IPS DF 6.9 (cell line): ENCODE measurements at regions not wholly inside any gene's neighbourhood (a gene's known extent, or its start where the extent isn't known, plus 50 kb on each side); places are given as distances from the start of the nearest gene placed in this dataset.

Experiments used
- DNase-seq: peaks from one replicate; pipeline ENCODE4 v3.0.0-alpha.2; 2013; ENCODE audit warnings: low read depth, low spot score
- H3K27ac ChIP-seq: one replicate; pipeline ENCODE4 v1.5.1; 2013; ENCODE audit warnings: low read length, control low read depth
- H3K27me3 ChIP-seq: 2 replicates; pipeline ENCODE4 v1.6.1; 2013; ENCODE audit warnings: mild to moderate bottlenecking, low read length; ENCODE audit not compliant: control insufficient read depth, insufficient read depth
- H3K36me3 ChIP-seq: 2 replicates; pipeline ENCODE4 v1.6.1; 2013; ENCODE audit warnings: low read length; ENCODE audit not compliant: control insufficient read depth, insufficient read depth
- H3K4me1 ChIP-seq: 2 replicates; pipeline ENCODE4 v1.6.1; 2013; ENCODE audit warnings: low read length; ENCODE audit not compliant: control insufficient read depth, insufficient read depth
- H3K4me3 ChIP-seq: 2 replicates; pipeline ENCODE4 v1.5.1; 2013; ENCODE audit warnings: mild to moderate bottlenecking, low read length
- H3K9me3 ChIP-seq: 2 replicates; pipeline ENCODE4 v1.6.1; 2013; ENCODE audit warnings: low read length, inconsistent platforms; ENCODE audit not compliant: control insufficient read depth, insufficient read depth
- WGBS: extraction: QIAGEN DNeasy Blood & Tissue Kit; methylation state at CpG from one replicate; pipeline ENCODE4 v1.1.7; 2013; ENCODE audit warnings: mixed read lengths, missing lambda C conversion rate; ENCODE audit not compliant: insufficient read length, insufficient coverage; 5-methylcytosine and 5-hydroxymethylcytosine counted together

GRCh38 chrY:13066372-13066771 is 161.7 kb downstream of the DDX3Y start:
- H3K4me1 ChIP-seq, result no peaks in the 10 kb centered on the region
- no peaks in the 10 kb centered on the region for H3K9me3 ChIP-seq
- no peaks in the 10 kb centered on the region for H3K27me3 ChIP-seq
- H3K36me3 ChIP-seq, result no peaks in the 10 kb centered on the region
- H3K27ac ChIP-seq, result no peak overlapping the region
- DNase-seq, result no peak
- H3K4me3 ChIP-seq, result no peak overlapping the region

GRCh38 chrY:13068696-13069095 is 164.0 kb downstream of the DDX3Y start:
- Histone ChIP-seq H3K4me1 (no peaks in the 10 kb centered on the region), H3K4me3 (no peak overlapping the region), H3K9me3 (no peaks in the 10 kb centered on the region), H3K36me3 (no peaks in the 10 kb centered on the region), H3K27me3 (no peaks in the 10 kb centered on the region), H3K27ac (no peak overlapping the region)
- no peak for DNase-seq
- no CpG with 5 or more reads among the region's 3 CpGs for WGBS

- H3K4me3 ChIP-seq, result no peak overlapping the region
- no peaks in the 10 kb centered on the region for H3K9me3 ChIP-seq
- DNase-seq, result no peak
- no peak overlapping the region for H3K27ac ChIP-seq
- no peaks in the 10 kb centered on the region for H3K36me3 ChIP-seq
- no peaks in the 10 kb centered on the region for H3K4me1 ChIP-seq
- H3K27me3 ChIP-seq, result no peaks in the 10 kb centered on the region
Measured at GRCh38 chrY:13069111-13069510, 164.4 kb downstream of the DDX3Y start.

- Histone ChIP-seq H3K9me3 (no peaks in the 10 kb centered on the region), H3K27ac (no peak overlapping the region), H3K27me3 (no peaks in the 10 kb centered on the region), H3K4me1 (no peaks in the 10 kb centered on the region), H3K4me3 (no peak overlapping the region), H3K36me3 (no peaks in the 10 kb centered on the region)
- DNase-seq, result no peak
Measured at GRCh38 chrY:13082748-13083147, 178.1 kb downstream of the DDX3Y start.

GRCh38 chrY:13091575-13091974 is 186.9 kb downstream of the DDX3Y start:
- no CpG with 5 or more reads among the region's 5 CpGs for WGBS

GRCh38 chrY:13092986-13093385 is 188.3 kb downstream of the DDX3Y start:
- Histone ChIP-seq H3K9me3 (no peaks in the 10 kb centered on the region), H3K4me1 (no peaks in the 10 kb centered on the region), H3K4me3 (no peak overlapping the region), H3K36me3 (no peaks in the 10 kb centered on the region), H3K27me3 (no peaks in the 10 kb centered on the region), H3K27ac (no peak overlapping the region)
- WGBS, result no CpG with 5 or more reads among the region's 2 CpGs
- no peak for DNase-seq

More at GRCh38 chrY:13091575-13091974, 186.9 kb downstream of the DDX3Y start:
- no peak for DNase-seq
- H3K27ac ChIP-seq, result no peak overlapping the region
- H3K4me3 ChIP-seq, result no peak overlapping the region
- H3K27me3 ChIP-seq, result no peaks in the 10 kb centered on the region
- no peaks in the 10 kb centered on the region for H3K4me1 ChIP-seq
- H3K9me3 ChIP-seq, result no peaks in the 10 kb centered on the region
- no peaks in the 10 kb centered on the region for H3K36me3 ChIP-seq

GRCh38 chrY:13093461-13093860 is 188.8 kb downstream of the DDX3Y start:
- no peak overlapping the region for H3K4me3 ChIP-seq
- peak; percentile 35 for DNase-seq
- peak overlapping the region; percentile 92 for H3K27ac ChIP-seq
- no peaks in the 10 kb centered on the region for H3K27me3 ChIP-seq
- H3K4me1 ChIP-seq, result no peaks in the 10 kb centered on the region
- H3K9me3 ChIP-seq, result no peaks in the 10 kb centered on the region
- no peaks in the 10 kb centered on the region for H3K36me3 ChIP-seq
- no CpG with 5 or more reads among the region's 3 CpGs for WGBS

GRCh38 chrY:13094411-13094810 is 189.7 kb downstream of the DDX3Y start:
- H3K36me3 ChIP-seq, result no peaks in the 10 kb centered on the region
- WGBS, result no CpG with 5 or more reads among the region's 1 CpG
- no peaks in the 10 kb centered on the region for H3K9me3 ChIP-seq
- H3K4me1 ChIP-seq, result no peaks in the 10 kb centered on the region
- no peak for DNase-seq
- no peak overlapping the region for H3K4me3 ChIP-seq
- H3K27ac ChIP-seq, result no peak overlapping the region
- H3K27me3 ChIP-seq, result no peaks in the 10 kb centered on the region

GRCh38 chrY:13094904-13095600 is 190.4 kb downstream of the DDX3Y start:
- H3K27me3 ChIP-seq, result no peaks in the 10 kb centered on the region
- no peaks in the 10 kb centered on the region for H3K36me3 ChIP-seq
- no peaks in the 10 kb centered on the region for H3K4me1 ChIP-seq
- H3K9me3 ChIP-seq, result no peaks in the 10 kb centered on the region
- DNase-seq, result no peak
- no peak overlapping the region for H3K27ac ChIP-seq
- H3K4me3 ChIP-seq, result no peak overlapping the region
- no CpG with 5 or more reads among the region's 3 CpGs for WGBS

GRCh38 chrY:13126881-13127456 is 222.3 kb downstream of the DDX3Y start:
- Histone ChIP-seq H3K4me3 (no peak overlapping the region), H3K9me3 (no peaks in the 10 kb centered on the region), H3K27ac (no peak overlapping the region), H3K27me3 (no peaks in the 10 kb centered on the region), H3K4me1 (no peaks in the 10 kb centered on the region), H3K36me3 (no peaks in the 10 kb centered on the region)
- no peak for DNase-seq
- no CpG with 5 or more reads among the region's 5 CpGs for WGBS

- no peaks in the 10 kb centered on the region for H3K9me3 ChIP-seq
Measured at GRCh38 chrY:13127476-13127875, 222.8 kb downstream of the DDX3Y start.

More at GRCh38 chrY:13127476-13127875, 222.8 kb downstream of the DDX3Y start:
- no peaks in the 10 kb centered on the region for H3K36me3 ChIP-seq
- no peak overlapping the region for H3K27ac ChIP-seq
- H3K4me1 ChIP-seq, result no peaks in the 10 kb centered on the region
- DNase-seq, result no peak
- no peaks in the 10 kb centered on the region for H3K27me3 ChIP-seq
- no peak overlapping the region for H3K4me3 ChIP-seq
